GM18868 (cell line): ENCODE measurements at regions not wholly inside any gene's neighbourhood (a gene's known extent, or its start where the extent isn't known, plus 50 kb on each side); places are given as distances from the start of the nearest gene placed in this dataset.
"Not testable (repeated sequence)": the region's sequence is repeated elsewhere in the genome, so short reads cannot be mapped to it uniquely, and the experiment has no call there.

Source experiments
- ATAC-seq: cut with Tn5 transposase; IDR thresholded peaks from one replicate; pipeline ENCODE4 v1.9.1; 2021; ENCODE audit warnings: mild to moderate bottlenecking, moderate library complexity; ENCODE audit not compliant: unreplicated experiment

DNA sequence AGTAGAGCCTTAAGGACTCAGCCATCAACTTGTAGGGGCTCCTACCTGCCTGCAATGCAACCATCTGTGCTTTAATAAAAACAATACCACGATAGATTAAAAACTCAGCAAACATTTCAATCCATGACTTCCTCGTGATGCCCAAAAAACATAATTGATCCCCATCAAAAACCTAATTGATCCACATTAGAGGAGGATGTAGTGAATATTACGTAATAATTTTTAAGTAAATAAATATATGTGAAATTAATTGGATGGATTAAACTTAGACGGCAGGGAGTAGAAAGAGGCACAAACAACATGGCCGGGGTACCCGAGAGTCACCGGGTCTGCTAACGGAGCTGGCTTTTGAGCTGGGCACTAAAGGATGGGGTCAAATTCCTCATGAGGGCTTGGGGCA is 87.3 kb downstream of the ARL4C start:
- no peak for ATAC-seq

DNA sequence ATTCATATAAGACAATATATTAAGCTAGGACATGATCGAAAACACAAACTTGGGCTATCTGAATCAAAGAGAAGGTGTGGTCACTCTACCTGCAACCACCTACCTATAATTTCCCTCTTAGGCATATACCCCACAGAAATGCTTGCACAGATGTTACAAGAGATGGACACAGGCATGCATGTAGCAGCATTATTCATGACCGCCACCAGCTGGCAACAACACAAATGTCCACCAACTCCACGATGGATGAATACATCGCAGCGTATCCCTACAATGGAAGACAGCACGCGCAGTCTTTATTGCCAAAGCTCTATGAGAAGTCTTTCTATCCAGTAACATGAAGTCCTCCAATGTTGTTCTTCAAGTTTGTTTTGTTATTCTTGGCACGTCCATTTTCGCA is 90.8 kb downstream of the ARL4C start:
- ATAC-seq: no peak

DNA sequence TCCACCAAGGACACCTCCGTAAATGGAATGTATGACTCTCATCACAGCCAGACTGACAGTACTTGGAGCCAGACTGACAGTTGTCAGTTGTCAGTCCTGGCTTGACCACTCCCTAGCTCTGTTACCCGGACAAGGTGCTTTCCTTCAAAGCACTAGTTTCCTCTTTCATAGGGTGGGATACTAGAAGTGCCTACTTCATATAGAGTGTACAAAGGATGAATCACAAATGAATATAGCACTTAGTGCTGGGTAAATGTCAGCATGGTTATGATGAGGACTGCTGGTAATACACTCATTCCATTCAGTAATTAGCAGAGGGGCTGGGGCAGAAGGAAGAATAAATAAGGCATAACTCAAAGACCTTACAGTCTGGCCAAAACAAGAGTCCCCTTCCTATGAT is 91.4 kb downstream of the ARL4C start:
- ATAC-seq: no peak

DNA sequence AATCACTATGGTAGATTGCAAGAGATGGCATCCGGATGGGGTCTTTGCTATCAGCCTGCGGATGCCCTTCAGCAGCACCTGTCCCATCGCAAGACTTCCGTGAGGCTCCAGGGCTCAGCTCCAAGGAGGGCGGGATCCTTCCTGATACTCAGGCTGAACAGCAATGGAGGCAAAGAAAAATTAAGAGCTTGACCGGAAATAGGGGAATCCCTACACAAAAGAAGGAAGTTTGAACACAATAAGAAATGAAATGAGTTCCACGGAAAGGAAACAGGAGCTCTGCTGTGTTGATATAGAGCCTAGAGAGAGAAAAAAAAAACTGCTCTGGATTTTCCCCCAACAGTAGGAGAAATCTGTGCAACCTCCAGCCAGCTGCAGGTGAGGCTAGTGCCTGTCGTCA is 91.9 kb downstream of the ARL4C start:
- no peak for ATAC-seq

DNA sequence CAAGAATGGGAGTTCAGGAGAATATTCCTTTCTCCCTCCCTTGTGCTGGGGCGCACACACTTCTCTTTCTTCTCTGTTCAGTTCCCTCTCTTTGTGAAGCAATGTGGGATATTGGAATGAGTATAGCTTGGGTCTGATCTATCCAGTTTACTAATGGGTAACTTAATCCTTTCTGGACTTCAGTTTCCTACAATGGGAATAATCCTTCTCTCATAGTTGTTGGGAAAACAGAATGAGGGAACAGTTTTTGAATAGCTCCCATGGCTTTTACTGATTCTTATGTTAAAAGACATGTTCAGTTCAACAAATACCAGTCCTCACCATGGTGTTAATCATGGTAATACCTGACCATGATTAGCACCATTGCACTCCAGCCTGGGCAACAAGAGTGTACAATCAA is 93.1 kb downstream of the ARL4C start:
- ATAC-seq: no peak

DNA sequence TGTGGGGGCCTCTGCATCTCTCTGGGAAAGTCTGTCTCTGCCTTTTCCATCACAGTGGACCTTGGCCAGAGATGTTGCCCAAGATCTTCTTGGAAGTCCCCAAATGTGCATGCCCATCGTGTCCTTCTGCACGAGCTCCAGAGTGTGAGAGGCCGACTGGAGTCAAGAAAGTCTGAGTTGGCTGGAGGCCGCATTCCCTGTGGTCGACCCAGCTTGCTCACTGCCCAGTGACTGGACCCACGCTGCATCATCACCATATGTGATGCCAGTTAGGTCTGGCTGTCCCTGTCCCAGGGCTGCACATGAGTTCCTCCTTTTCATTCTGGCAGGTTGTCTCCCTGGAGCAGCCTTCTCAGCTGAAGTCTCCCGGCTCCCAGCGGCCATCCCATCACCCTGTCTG is 93.8 kb downstream of the ARL4C start:
- ATAC-seq: no peak

DNA sequence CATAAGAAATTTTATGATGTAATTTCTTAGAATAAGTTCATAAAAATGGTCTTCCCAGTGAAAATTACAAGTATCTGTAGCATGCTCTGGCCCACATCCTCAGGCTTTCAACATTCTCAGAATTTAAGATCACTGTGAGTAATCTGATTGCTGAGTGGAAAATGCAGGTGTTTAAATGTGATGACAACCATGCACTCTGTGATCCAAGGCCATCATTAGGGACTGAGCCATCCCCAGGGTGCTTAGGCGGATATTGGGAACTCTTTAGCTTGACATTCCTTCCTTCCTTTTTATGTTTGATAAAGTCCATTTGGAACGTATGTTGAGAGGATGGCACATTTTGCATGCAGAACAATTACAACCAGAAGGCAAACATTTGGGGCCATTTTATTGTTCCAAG is 95.5 kb downstream of the ARL4C start:
- no peak for ATAC-seq

DNA sequence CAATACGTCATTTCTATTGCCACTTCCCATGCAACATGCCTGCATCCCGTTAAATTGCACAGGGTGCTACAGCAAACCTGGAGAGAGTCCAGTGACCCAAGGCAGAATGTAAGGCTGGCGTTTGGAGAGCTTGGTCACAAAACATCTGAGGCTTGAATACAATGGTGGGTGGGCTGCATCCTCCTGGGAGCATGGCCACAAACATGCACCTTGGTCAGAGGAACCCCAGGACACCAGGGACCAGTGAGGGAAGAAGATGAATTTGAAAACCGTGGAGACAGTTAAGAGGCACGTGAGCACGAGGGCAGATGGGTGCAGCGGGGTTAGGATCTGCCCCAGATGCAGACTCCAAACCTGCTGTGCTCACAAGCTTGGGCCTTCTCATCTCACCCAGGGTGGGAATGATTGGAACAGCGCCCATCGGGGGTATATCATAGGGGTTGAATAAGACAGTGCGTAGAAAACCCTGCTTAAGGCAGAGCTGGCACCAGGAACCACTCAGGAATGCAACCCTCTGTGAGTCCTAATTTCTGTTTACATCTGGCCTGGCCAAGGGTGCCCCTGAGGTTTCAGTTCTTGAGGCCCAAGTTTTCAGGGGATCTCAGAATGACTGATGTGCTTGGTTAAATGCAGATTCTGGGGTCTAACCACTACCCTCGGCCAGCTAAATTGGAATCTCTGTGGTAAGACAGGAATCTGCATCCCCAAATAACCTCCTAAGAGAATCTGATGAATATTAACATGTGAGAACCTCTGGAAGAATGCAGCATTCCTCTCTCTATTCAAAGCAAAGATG is 97.2 kb downstream of the ARL4C start:
- ATAC-seq: no peak

DNA sequence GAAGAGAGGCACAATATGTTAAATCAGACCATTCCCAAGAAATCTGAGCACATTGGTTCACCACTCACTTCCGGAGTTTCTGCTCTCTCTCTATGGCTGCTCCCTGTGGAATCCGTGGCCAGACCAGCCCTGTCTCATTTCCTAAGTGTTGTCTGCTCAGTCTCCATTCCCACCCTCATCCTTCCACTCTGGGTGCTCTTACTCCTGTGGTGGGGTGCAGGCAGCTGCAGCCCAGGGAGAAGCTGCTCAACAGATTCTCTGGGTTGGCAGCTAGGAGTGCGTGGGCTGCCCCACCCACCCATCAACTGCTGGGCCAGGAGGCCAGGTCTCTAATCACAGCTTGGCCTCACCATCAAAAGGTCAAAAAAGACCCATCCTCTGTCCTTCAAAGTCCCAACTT is 98.3 kb downstream of the ARL4C start:
- no peak for ATAC-seq

DNA sequence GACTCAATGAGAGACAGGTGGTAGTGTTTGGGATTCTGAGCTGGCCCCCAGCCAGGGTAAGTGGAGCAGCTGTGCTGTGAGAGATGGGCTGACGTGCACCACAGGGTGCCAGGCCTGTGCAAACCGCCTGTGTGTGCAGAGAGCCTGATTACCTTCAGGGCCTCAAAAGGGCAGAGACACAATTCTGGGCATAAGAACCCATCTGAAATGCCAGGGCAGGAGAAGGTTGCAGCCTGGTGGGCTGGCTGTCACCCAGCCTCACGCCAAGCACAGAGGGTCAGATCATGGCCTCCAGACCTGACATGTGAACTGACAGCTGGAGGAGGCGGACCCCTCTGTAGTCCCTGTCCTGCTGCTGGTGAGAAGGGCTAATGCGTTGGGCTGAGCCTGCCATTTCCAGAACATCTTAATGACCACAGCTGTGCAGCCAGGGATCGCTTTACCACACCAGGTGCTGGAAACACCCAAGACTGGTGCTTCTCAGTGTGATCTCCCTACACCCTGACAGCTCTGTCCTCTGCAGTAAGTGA is 100.9 kb downstream of the ARL4C start:
- no peak for ATAC-seq

DNA sequence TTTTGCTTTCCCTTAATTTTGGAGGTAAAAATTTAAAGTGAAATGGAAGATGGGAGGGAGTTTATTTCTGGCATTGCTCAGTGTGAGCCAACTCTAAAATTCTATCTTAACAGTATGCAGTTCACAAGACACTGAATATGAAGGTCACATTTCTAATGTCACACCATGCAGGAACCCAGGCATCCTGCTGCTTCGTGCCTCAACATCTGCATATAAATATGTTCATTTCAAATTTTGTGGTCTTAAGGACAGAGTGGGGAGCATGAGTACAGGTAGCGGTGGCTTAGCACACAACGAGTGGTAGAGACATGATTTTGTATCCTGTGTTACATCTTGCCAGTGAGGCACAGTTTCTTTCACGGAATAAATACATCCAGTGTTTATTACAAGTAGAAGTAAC is 102.4 kb downstream of the ARL4C start:
- no peak for ATAC-seq

DNA sequence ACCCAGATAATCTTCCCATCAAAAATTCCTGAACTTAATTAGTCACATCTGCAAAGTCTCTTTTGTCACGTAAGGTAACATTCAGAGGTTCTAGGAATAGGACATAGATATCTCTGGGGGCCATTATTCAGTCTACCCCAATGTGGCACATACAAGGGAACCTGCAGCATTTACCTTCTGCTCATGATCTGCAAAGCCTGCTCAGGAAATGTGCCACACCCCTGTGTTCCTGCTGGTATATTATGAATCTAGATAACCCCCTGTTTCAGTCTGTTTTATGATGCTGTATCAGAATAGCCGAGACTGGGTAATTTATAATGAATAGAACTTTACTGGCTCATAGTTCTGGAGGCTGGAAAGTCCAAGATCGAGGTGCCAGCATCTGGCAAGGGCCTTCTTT is 103.5 kb downstream of the ARL4C start:
- ATAC-seq: no peak

DNA sequence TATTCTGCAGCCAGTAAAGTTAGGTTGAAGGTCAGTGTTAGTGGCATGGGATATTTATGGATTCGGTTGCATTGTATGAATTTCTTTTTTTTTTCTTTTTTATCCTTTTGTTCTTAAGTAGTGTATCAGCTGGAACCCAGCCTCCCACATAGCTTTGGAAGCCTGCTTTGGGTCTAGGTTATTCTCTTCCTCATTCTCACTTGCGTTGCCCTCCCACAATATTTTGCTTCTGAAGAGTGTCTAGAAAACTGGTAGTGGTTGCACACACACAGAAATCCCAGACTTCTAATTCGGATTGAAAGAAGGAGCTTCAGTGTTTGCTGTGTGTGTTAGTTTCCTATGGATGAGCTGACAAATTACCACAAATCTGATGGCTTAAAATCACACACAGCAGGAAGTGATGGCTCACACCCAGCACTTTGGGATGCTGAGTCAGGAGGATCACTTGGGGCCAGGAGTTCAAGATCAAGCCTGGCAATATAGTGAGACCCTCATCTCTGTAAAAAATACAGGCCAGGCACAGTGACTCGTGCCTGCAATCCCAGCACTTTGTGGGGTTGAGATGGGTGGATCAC is 104.8 kb downstream of the ARL4C start:
- no peak for ATAC-seq

DNA sequence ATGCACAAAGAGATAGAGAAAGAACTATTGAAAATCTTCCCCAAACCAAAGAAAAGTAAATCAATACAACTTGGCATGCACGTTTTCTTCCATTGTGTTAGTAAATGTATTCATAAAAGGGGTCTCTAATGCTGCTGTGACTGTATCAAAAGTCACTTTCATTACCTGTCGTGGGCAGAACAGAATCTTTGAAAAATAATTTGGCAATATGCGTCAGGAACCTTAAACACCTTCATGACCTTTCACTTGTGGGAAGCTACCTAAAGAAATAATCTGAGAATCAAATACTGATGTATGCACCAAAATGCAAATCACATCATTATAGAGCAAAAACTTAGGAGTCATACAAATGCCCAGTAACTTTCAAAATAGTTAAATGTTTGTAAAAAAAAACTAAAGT is 105.3 kb downstream of the ARL4C start:
- no peak for ATAC-seq

DNA sequence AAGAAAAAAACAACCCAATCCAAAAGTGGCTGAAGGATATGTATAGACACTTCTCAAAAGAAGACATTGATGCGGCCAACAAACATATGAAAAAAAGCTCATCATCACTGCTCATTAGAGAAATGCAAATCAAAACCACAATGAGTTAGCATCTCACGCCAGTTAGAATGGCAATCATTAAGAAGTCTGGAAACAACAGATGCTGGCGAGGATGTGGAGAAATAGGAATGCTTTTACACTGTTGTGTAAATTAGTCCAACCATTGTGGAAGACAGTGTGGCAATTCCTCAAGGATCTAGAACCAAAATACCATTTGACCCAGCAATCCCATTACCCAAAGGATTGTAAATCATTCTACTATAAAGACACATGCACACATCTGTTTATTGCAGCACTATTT is 107.2 kb downstream of the ARL4C start:
- not testable (repeated sequence) for ATAC-seq

DNA sequence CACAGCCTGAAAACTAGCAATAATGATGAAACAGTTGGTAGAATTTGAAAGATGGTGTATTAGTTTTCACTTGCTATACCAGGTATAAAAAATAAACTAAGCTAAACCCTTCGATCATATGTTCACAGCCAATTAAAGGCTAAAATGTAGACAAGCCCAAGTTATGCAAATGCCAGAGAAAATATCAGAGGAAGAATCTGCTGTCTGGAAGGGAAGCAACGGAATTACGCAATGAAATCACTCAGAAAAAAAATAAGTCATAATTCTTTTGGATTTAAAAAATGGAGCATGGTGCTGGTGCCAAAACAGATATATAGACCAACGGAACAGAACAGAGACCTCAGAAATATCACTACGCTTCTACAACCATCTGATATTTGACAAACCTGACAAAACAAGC is 108.3 kb downstream of the ARL4C start:
- ATAC-seq: no peak

DNA sequence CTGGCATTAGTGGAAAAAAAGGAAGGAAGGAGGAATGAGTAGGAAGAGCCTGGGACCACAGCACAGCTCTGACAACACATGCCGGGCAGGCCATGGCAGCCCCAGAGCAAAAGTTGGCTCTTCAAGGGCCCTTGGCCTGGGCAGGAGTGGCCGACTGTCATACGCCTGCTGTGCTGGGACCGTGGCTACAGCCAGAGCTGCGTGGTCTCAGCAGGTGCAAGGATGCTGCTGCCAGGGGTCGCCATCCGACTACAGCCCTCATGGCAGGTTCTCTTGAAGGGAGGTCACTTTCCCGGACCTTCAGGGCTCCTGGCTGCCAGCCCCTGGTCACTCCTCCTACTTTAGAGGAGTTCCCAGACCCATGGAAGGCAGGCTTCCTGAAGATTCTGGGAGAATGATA is 109.9 kb downstream of the ARL4C start:
- no peak for ATAC-seq

DNA sequence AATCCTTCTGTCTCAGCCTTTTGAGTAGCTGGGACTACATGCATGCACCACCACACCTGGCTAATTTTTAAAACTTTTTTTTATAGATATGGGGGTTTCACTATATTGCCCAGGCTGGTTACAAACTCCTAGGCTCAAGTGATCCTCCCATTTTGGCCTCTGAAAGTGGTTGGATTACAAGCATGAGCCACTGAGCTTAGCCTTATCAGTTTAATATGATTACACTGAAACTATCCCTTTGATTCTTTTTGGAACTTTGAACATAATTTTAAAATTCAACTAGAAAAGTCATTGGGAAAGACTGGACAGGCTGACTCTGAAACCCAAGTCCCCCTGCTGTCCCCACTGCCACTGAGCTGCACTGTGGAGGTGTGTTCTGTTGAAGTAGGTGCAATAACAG is 114.8 kb downstream of the ARL4C start:
- ATAC-seq: no peak

DNA sequence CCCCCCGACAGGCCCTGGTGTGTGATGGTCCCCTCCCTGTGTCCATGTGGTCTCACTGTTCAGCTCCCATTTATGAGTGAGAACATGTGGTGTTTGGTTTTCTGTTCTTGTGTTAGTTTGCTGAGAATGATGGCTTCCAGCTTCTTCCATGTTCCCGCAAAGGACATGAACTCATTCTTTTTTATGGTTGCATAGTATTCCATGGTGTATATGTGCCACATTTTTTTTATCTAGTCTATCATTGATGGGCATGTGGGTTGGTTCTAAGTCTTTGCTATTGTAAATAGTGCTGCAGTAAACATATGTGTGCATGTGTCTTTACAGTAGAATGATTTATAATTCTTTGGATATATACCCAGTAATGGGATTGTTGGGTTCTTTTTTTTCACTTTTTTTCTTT is 117.9 kb downstream of the ARL4C start:
- not testable (repeated sequence) for ATAC-seq

DNA sequence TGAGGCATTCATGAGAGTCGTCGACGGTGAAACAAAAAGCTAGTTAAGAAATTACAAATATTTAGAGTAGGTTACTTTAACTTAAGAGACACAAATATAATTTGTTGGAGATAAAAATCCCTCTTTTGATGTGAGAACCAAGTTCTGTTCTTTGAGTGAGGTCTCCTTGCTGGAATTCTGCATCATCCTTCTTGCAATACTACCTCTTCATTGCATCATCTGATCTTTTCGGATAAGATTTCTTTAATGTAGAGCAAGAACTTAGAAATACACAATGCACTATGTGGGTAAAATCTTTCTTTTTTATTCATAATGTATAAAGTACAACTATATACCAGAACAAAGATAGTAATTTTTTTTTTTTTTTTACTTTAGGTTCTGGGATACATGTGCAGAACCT is 118.4 kb downstream of the ARL4C start:
- ATAC-seq: no peak

DNA sequence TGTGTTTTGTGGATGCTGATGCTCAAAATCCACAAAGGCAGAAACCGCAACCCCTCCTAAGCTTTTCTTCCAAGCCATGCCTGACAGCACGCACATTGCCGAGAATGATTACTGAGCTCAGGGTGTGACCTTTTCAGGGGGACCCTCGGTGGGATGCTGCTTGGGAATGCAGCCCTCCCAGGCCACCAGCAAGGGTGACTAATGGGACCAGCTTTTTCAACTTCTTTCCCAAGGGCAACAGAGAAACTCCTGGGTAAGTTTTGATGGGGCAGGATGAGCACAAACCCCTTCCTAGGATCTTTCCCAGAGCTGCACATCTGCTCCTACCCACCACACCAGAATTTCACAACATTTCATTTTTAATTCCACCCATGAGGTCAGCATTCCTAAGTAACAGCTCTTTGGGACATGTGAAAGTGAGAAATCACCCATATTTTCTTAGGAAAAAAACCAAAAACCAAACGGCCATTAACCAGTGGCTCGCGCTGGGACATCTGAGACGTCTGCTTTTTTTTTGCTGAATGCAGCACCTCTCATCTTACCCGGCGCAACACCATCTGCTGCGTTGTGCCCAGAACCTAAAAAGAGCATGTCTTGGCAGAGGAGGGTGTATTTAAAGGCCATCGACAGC is 119.0 kb downstream of the ARL4C start:
- ATAC-seq: no peak

DNA sequence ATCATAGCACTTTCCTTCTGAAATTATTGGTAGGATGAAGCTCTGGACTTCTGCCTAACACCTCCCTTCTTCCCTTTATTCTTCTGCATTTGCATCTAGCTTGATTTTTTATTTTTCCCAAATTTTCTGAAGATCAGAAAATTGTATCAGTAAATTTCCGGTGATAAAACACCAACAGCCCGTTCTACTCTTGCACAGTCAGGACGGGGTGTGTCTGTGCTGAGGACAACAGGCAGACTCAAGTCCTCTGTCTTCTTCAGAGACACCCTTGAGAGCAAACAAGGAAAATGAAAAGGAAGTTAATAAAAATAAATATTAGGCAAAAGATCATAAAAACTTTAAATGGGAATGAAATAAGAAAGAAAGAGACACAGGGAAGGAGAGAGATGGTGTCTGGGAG is 120.7 kb downstream of the ARL4C start:
- ATAC-seq: no peak
